GM21367 (cell line): ENCODE measurements at regions not wholly inside any gene's neighbourhood (a gene's known extent, or its start where the extent isn't known, plus 50 kb on each side); places are given as distances from the start of the nearest gene placed in this dataset.

Experiments used
- ATAC-seq: cut with Tn5 transposase; IDR thresholded peaks from one replicate; pipeline ENCODE4 v1.9.1; 2021; ENCODE audit not compliant: unreplicated experiment

- ATAC-seq, result no peak
Measured at GRCh38 chr7:116417593-116418345, 81.8 kb upstream of the CAV2 start.

GRCh38 chr7:116418524-116418923 is 81.0 kb upstream of the CAV2 start:
- no peak for ATAC-seq

GRCh38 chr7:116420003-116420402 is 79.5 kb upstream of the CAV2 start:
- ATAC-seq, result no peak

GRCh38 chr7:116421298-116421697 is 78.2 kb upstream of the CAV2 start:
- ATAC-seq, result no peak

GRCh38 chr7:116422683-116423082 is 76.9 kb upstream of the CAV2 start:
- ATAC-seq, result no peak

- no peak for ATAC-seq
Measured at GRCh38 chr7:116423499-116423898, 76.0 kb upstream of the CAV2 start.

GRCh38 chr7:116425647-116426209 is 73.8 kb upstream of the CAV2 start:
- ATAC-seq, result no peak

GRCh38 chr7:116426428-116427156 is 72.9 kb upstream of the CAV2 start:
- ATAC-seq, result no peak

GRCh38 chr7:116429986-116430619 is 69.4 kb upstream of the CAV2 start:
- ATAC-seq, result no peak

- ATAC-seq, result no peak
Measured at GRCh38 chr7:116431787-116432526, 67.6 kb upstream of the CAV2 start.

GRCh38 chr7:116432527-116432916 is 67.0 kb upstream of the CAV2 start:
- ATAC-seq, result no peak

- ATAC-seq, result no peak
Measured at GRCh38 chr7:116433246-116433645, 66.3 kb upstream of the CAV2 start.

GRCh38 chr7:116434820-116435341 is 64.7 kb upstream of the CAV2 start:
- ATAC-seq, result no peak

- no peak for ATAC-seq
Measured at GRCh38 chr7:116436305-116436826, 63.2 kb upstream of the CAV2 start.

- ATAC-seq, result no peak
Measured at GRCh38 chr7:116438267-116438666, 61.3 kb upstream of the CAV2 start.

- ATAC-seq, result no peak
Measured at GRCh38 chr7:116439005-116439404, 60.5 kb upstream of the CAV2 start.

- ATAC-seq, result no peak
Measured at GRCh38 chr7:116439841-116440549, 59.5 kb upstream of the CAV2 start.

- no peak for ATAC-seq
Measured at GRCh38 chr7:116441534-116441933, 58.0 kb upstream of the CAV2 start.

GRCh38 chr7:116443101-116443523 is 56.4 kb upstream of the CAV2 start:
- ATAC-seq, result no peak

- no peak for ATAC-seq
Measured at GRCh38 chr7:116443646-116444045, 55.9 kb upstream of the CAV2 start.
